Stimulated activated CD8-positive, alpha-beta memory T cell treated with anti-CD3 and anti-CD28 coated beads, Interleukin-4, amount 100 ng/mL, for 4 hours (primary cell): ENCODE measurements at regions not wholly inside any gene's neighbourhood (a gene's known extent, or its start where the extent isn't known, plus 50 kb on each side); places are given as distances from the start of the nearest gene placed in this dataset.

Source experiments
- DNase-seq, 2 donors: peaks; one replicate each; pipeline ENCODE4 v3.0.0-alpha.2; 2020; ENCODE audit warnings: low read depth in 2 of 2, low spot score in 1 of 2

DNA sequence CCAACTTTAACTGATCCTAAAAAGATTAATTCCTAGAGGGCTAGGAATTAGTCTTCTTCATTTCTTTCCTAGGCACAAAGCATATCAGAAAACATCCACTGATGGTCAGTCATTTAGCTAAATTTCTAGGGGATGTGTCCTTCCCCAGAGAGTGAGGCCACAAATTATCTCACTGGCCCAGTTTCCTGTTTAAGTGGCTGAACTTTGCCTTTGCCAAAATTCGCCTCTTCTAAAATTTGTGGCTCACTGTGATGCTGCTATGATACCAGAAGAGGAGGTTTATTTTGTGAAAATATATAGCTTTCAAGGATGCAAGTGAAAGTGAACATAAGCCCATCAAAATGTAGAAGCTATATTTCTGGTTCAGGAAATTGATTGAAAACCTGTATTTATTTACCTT lies 98.1 kb upstream of the FER start:
- no peak for DNase-seq

DNA sequence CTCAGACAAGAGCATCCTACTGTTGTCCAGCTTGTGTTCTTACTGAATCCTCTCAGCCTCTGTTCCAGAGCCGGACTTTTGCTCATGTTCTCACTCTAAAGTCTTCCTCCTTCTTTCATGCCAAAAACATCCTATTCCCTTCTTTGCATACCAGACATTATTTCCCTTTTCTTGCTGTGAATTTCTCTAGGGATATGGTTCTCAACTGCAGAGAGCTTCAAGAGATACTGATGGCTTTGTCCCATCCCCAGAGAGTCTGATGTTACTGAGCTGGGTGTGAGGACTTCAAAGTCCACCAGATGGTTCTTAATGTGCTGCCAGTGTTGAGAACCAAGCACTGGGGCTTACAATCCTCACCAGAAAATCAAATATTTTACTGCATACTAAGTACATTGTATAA lies 98.6 kb upstream of the FER start:
- DNase-seq: no peak

- DNase-seq: peak in 1 of 2 donors; percentile 7
Observed at GRCh38 chr5:108642170-108642906, 105.4 kb upstream of the FER start.

DNA sequence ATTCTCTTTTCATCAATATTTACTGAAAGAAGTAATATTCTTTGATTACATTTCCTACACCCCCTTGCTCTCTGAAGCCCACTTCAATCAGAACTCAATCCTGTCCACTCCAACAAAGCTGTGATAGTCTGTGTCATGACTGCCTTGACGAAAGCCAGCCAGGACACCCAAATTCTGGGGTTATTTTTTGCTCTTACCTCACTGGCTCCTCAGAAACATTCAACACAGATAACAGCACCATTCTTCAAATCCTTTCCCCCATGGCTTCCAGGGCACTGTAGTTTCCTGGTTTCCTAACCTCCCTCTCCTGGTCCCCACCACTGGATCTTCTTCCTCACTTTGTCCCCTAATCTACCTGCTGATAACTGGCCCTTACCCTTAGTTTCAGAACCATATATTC lies 106.1 kb upstream of the FER start:
- no peak for DNase-seq

- no peak for DNase-seq
Observed at GRCh38 chr5:108639366-108639765, 108.3 kb upstream of the FER start.

DNA sequence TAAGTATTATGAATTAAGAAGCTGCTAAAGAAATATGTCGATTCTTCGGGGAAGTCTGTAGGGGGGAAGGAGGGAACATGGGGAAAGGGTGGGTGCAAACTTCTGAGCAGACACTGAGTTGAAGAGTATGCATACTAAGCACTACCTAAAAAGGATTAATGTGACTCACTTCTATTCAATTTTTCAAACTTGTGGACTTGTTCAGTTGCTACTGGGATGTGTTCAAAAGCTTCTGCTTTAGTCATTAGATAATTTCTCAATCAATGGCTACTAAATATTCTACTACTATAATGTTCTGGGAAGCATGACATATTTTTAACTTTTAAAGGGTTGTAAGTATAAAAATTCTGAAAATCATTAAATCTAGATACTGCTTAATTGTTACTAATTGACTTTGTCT lies 109.7 kb upstream of the FER start:
- DNase-seq: no peak

- DNase-seq: no peak
Observed at GRCh38 chr5:108637134-108637533, 110.6 kb upstream of the FER start.

- no peak for DNase-seq
Observed at GRCh38 chr5:108636135-108636853, 111.4 kb upstream of the FER start.

DNA sequence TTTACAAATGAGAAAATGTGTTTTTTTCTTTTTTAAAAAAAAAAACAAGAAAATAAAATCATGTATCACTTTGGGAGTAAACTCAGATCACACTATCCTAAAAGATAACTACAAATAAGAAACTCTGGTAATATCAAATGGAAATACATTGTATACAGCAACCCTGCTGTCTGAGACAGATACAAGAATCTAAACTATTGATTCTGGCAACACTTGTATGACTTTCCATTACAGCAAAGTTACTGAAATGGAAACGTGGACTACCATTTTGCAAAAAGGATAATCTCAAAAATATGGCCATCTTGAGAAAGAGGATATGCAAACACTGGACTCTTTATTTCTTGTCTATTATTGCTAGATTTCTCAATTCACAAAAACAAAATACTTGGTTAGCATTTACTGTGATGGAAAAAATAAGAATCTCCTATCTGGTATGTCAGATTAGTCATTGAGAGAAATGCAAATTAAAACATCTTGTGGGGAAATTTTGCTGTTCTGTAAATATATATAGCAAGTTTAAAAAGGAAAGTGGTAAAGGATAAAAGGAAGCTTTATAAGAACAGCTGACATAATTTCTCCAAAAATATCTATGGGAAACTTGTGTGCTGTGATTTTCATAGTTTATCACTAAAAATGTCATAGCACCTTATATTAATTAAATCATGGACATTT lies 112.9 kb upstream of the FER start:
- DNase-seq: no peak

DNA sequence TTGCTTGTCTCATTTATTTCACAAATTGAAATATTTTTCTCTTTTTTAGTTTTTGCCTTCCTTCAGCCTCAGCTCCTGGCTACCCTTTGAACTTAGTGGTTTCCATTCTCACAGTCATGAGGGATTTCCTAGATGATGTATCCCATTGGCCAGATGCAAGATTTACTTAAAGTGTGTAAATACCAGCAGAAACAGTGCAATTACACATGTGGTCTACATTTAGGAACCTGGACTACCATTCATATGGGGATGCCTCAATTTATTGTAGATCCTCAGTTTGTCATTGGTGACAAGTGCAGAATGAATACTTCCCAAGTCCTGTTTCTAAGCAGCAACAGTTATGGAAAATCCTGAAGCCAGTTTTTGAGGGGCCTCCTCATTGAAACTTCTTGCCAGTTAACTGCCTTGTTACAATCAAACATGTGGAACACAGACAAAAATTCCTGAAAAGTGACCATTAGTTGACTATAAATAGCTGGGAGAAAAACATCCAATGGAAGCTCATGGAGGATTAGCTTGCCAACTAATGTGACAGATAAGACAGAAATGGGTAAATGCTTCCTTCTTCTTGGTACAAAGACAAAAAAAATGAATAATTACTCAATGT lies 113.6 kb upstream of the FER start:
- no peak for DNase-seq

- DNase-seq: no peak
Observed at GRCh38 chr5:108629779-108630528, 117.7 kb upstream of the FER start.

GRCh38 chr5:108625654-108626053 lies 122.0 kb upstream of the FER start:
- no peak for DNase-seq

- no peak for DNase-seq
Observed at GRCh38 chr5:108623826-108624225, 123.9 kb upstream of the FER start.

DNA sequence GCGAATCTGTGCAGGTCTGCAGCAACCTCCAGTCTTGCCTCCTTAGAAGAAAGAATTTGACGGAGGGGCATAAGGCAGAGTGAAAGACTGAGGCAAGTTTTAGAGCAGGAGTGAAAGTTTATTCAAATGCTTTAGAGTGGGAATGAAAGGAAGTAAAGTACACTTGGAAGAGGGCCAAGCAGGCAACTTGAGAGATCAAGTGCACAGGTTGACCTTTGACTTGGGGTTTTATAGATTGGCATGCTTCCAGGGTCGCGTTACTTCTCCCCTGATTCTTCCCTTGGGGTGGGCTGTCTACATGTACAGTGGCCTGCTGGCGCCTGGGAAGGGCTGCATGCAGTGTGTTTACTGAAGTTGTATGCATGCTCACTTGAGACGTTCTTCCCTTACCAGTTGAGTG lies 127.2 kb upstream of the FER start:
- no peak for DNase-seq

DNA sequence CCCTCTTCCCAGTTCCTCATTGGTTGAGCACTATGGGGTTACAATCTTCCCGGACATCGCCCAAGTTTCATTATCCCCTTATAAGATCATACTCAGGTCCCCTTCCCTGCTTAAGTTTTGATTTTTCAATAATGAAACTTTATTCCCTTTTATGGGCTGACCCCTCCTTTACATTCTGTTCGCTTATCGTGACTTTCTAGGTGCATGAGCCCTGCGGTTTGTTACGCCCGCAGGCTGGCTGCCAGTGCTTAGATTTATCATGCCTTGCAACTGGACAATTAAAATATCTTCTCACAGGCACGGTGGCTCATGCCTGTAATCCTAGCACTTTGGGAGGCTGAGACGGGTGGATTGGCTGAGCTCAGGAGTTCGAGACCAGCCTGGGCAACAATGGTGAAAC lies 127.9 kb upstream of the FER start:
- no peak for DNase-seq

DNA sequence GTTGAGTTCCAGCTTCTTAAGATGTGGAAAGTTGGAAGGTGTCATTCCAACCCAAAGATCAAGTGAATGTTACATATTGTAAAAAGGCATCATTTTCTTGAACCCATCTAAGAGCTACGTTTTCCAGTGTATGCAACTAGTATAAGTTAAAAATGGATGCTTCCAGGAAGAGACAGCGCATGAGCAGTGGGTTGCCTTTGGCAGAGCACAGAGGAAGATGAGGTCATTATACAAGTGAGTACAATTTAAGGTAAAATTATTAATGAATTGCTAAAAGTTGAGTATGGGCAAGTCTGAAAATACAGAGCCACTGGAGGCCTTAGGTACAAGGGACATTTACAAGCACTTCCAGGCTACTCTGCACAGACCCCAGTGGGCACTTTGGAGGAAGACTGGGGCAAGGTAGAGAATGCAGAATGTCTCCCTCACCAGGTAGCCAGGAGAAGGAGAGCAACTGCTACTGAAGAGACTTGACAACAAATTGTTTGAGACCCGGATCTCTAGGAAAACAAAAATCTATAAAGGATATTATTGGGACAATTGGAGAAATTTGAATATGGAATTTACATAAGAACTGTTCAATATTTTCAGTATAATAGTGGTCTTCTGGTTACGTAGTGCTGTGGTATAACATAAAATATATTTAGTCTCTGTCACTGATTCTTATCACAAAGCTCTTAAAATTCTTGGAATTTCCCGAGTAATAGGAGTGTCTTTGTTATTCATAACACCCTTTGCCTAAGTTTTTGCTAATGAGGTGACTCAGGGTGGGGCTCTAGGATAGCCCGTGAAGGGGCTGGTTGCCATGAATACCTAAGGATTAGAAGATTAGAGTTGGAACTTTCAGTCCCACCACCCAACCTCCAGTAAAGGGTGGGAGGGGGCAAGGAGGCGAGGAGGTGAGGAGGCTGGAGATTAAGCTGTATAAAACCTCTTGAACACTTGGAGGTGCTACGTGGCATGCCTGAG lies 129.9 kb upstream of the FER start:
- no peak for DNase-seq

- DNase-seq: no peak
Observed at GRCh38 chr5:108615216-108615615, 132.5 kb upstream of the FER start.

GRCh38 chr5:108607421-108607820 lies 140.3 kb upstream of the FER start:
- DNase-seq: no peak

DNA sequence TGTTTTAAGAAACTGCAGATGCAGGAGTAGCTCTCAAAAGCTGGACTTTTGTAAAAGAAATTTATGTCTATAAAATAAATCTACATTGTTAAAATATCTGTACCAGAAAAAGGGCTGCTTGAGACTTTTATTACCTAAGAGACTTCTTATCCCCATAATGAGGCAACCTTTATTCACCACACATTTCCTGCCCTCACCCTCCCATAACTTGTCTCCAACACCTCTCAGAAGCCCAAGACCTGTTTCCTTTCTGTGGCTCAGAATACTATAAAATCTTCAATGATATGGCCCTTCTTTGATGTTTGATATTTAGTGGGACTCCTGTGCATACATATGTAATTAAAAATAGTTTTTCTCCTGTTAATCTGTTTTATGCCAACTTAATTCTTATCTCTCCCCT lies 141.5 kb upstream of the FER start:
- DNase-seq: no peak

GRCh38 chr5:108602830-108603229 lies 144.9 kb upstream of the FER start:
- no peak for DNase-seq
